Liver (tissue), 8 donors: ENCODE measurements at regions not wholly inside any gene's neighbourhood (a gene's known extent, or its start where the extent isn't known, plus 50 kb on each side); places are given as distances from the start of the nearest gene placed in this dataset.

ENCODE experiments used
- DNase-seq: peaks from one replicate; pipeline ENCODE4 v3.0.0-alpha.2; 2017; ENCODE audit warnings: low spot score
- H3K27ac ChIP-seq, 2 donors: one replicate each; pipeline ENCODE4 v1.7.0; 2013; ENCODE audit warnings: inconsistent platforms in 2 of 2, low read length in 2 of 2, control low read depth in 1 of 2, low read depth in 1 of 2, mild to moderate bottlenecking in 1 of 2
- H3K27me3 ChIP-seq, 4 donors: one replicate each; pipeline versions ENCODE4 v1.6.1 to v1.7.0; 2013; ENCODE audit warnings: low read length in 3 of 4, inconsistent platforms in 1 of 4, mild to moderate bottlenecking in 1 of 4, moderate library complexity in 1 of 4; ENCODE audit not compliant: control insufficient read depth in 4 of 4, insufficient read depth in 4 of 4
- H3K36me3 ChIP-seq, 4 donors: one replicate each; pipeline versions ENCODE4 v1.6.1 to v1.7.0; 2013; ENCODE audit warnings: low read length in 3 of 4, mild to moderate bottlenecking in 3 of 4, low read depth in 1 of 4, moderate library complexity in 1 of 4; ENCODE audit not compliant: control insufficient read depth in 4 of 4, insufficient read depth in 3 of 4
- H3K4me1 ChIP-seq, 4 donors: one replicate each; pipeline versions ENCODE4 v1.6.1 to v1.7.0; 2013; ENCODE audit warnings: low read length in 3 of 4, mild to moderate bottlenecking in 3 of 4, moderate library complexity in 1 of 4; ENCODE audit not compliant: control insufficient read depth in 4 of 4, insufficient read depth in 4 of 4
- H3K4me3 ChIP-seq, 3 donors: one replicate each; pipeline versions ENCODE4 v1.6.1 to v1.7.0; 2013; ENCODE audit warnings: low read length in 3 of 3, control low read depth in 1 of 3, low read depth in 1 of 3, mild to moderate bottlenecking in 1 of 3
- H3K9ac ChIP-seq, 2 donors: one replicate each; pipeline ENCODE4 v1.7.0; 2013; ENCODE audit warnings: low read length in 2 of 2, mild to moderate bottlenecking in 2 of 2, moderate library complexity in 2 of 2, control low read depth in 1 of 2, low read depth in 1 of 2
- H3K9me3 ChIP-seq, 4 donors: one replicate each; pipeline versions ENCODE4 v1.6.1 to v1.7.0; 2013; ENCODE audit warnings: low read length in 3 of 4; ENCODE audit not compliant: control insufficient read depth in 4 of 4
- ATF3 ChIP-seq: IDR thresholded peaks from 2 replicates; pipeline ENCODE4 v1.6.1; 2016; ENCODE audit warnings: antibody characterized with exemption
- CTCF ChIP-seq: fragments of 150-350 bp; IDR thresholded peaks from 2 replicates; pipeline ENCODE4 v1.5.1; 2017; ENCODE audit warnings: improper control_type of control experiment, low read depth, low read length; ENCODE audit not compliant: missing input control
- EGR1 ChIP-seq, 2 donors: IDR thresholded peaks; 2 replicates each; pipeline ENCODE4 v1.6.1; 2016 to 2018; ENCODE audit warnings: antibody characterized with exemption in 2 of 2, low read depth in 2 of 2
- FOXA2 ChIP-seq: IDR thresholded peaks from 2 replicates; pipeline ENCODE4 v1.6.1; 2016; ENCODE audit warnings: antibody characterized with exemption
- HNF4A ChIP-seq, 2 donors: conservative IDR thresholded peaks; 2 replicates each; pipeline ENCODE4 v1.6.1; 2016; ENCODE audit warnings: antibody characterized with exemption in 2 of 2, mild to moderate bottlenecking in 2 of 2
- HNF4G ChIP-seq: IDR thresholded peaks from 2 replicates; pipeline ENCODE4 v1.6.1; 2016; ENCODE audit warnings: antibody characterized with exemption
- JUND ChIP-seq, 2 donors: IDR thresholded peaks; 2 replicates each; pipeline ENCODE4 v1.6.1; 2016; ENCODE audit warnings: antibody characterized with exemption in 2 of 2
- MAX ChIP-seq: IDR thresholded peaks from 2 replicates; pipeline ENCODE4 v1.6.1; 2016; ENCODE audit warnings: antibody characterized with exemption
- NR2F2 ChIP-seq: IDR thresholded peaks from 2 replicates; pipeline ENCODE4 v1.6.1; 2016; ENCODE audit warnings: antibody characterized with exemption
- RAD21 ChIP-seq, 2 donors: IDR thresholded peaks; 2 replicates each; pipeline ENCODE4 v1.6.1; 2016; ENCODE audit warnings: antibody characterized with exemption in 2 of 2, mild to moderate bottlenecking in 2 of 2
- RXRA ChIP-seq, 2 donors: IDR thresholded peaks; 2 replicates each; pipeline ENCODE4 v1.6.1; 2017 to 2018; ENCODE audit warnings: antibody characterized with exemption in 2 of 2, mild to moderate bottlenecking in 1 of 2
- SP1 ChIP-seq: IDR thresholded peaks from 2 replicates; pipeline ENCODE4 v1.6.1; 2018; ENCODE audit warnings: antibody characterized with exemption, mild to moderate bottlenecking
- TAF1 ChIP-seq: conservative IDR thresholded peaks from 2 replicates; pipeline ENCODE4 v1.6.1; 2016; ENCODE audit warnings: antibody characterized with exemption, mild to moderate bottlenecking
- YY1 ChIP-seq: IDR thresholded peaks from 2 replicates; pipeline ENCODE4 v1.6.1; 2016; ENCODE audit warnings: antibody characterized with exemption, mild to moderate bottlenecking
- ZBTB33 ChIP-seq: IDR thresholded peaks from 2 replicates; pipeline ENCODE4 v1.6.1; 2016; ENCODE audit warnings: antibody characterized with exemption
- WGBS: extraction: QIAGEN DNeasy Blood & Tissue Kit; methylation state at CpG from one replicate; pipeline ENCODE4 v1.1.7; 2013; 5-methylcytosine and 5-hydroxymethylcytosine counted together
- donor health status: healthy.
- donor health status: healthy.
- donor health status: healthy.
- donor health status: healthy.
- donor health status: healthy.

- Histone ChIP-seq H3K27ac (no peak overlapping the region), H3K4me1 (no peaks in the 10 kb centered on the region), H3K27me3 (no peaks in the 10 kb centered on the region), H3K9me3 (no peaks in the 10 kb centered on the region), H3K36me3 (no peaks in the 10 kb centered on the region), H3K4me3 (no peak overlapping the region), H3K9ac (no peak overlapping the region)
- TF ChIP-seq JUND (IDR thresholded peaks at IDR 0.05) (no peak), EGR1 (IDR thresholded peaks at IDR 0.05; ENCODE audit: low read depth in 2 of 2) (no peak), HNF4G (no peak), ATF3 (no peak), RAD21 (IDR thresholded peaks at IDR 0.05) (no peak), FOXA2 (no peak), TAF1 (no peak), ZBTB33 (no peak)
- DNase-seq, result no peak
- 76% methylated on average over 17 of the region's 17 CpGs for WGBS
Measured at GRCh38 chr12:127494961-127495915, 771.7 kb upstream of the TMEM132C start.

- H3K27me3 ChIP-seq, result no peaks in the 10 kb centered on the region
- H3K9ac ChIP-seq, result no peak overlapping the region
- no peaks in the 10 kb centered on the region for H3K9me3 ChIP-seq
- no peak overlapping the region for H3K4me3 ChIP-seq
- 43% methylated on average over 6 of the region's 6 CpGs for WGBS
- H3K36me3 ChIP-seq, result no peaks in the 10 kb centered on the region
- H3K4me1 ChIP-seq, result no peaks in the 10 kb centered on the region
- no peak for DNase-seq
- TF ChIP-seq CTCF (no peak), MAX (no peak), RXRA (IDR thresholded peaks at IDR 0.05) (no peak), TAF1 (no peak), RAD21 (IDR thresholded peaks at IDR 0.05) (no peak), NR2F2 (no peak), SP1 (no peak), YY1 (no peak), EGR1 (IDR thresholded peaks at IDR 0.05; ENCODE audit: low read depth in 2 of 2) (no peak), ZBTB33 (no peak), HNF4A (conservative IDR thresholded peaks at IDR 0.05) (no peak), JUND (IDR thresholded peaks at IDR 0.05) (no peak), FOXA2 (no peak), HNF4G (no peak)
- no peak overlapping the region for H3K27ac ChIP-seq
Measured at GRCh38 chr12:127496255-127496654, 770.7 kb upstream of the TMEM132C start.
